ENCODE measurements at regions not wholly inside any gene's neighbourhood (a gene's known extent, or its start where the extent isn't known, plus 50 kb on each side); places are given as distances from the start of the nearest gene placed in this dataset.

GRCh38 chr3:177476921-177477435 lies 279.7 kb upstream of the TBL1XR1 start:
- no peak for DNase-seq (ENCODE audit: low read depth)
- H3K4me3 ChIP-seq (ENCODE audit: low read depth, low read length), result no peak overlapping the region
- TF ChIP-seq CTCF (IDR thresholded peaks at IDR 0.05; ENCODE audit: low read depth, low read length) (no peak), POLR2A (IDR thresholded peaks at IDR 0.05; ENCODE audit: extremely low read depth, insufficient read length) (no peak), MYC (IDR thresholded peaks at IDR 0.05; ENCODE audit: low read depth, low read length) (no peak), MAX (IDR thresholded peaks at IDR 0.05; ENCODE audit: low read depth, low read length) (no peak)

GRCh38 chr3:177478170-177478867 lies 281.0 kb upstream of the TBL1XR1 start:
- H3K4me3 ChIP-seq (ENCODE audit: low read depth, low read length), result no peak overlapping the region
- no peak for DNase-seq (ENCODE audit: low read depth)
- TF ChIP-seq MAX (IDR thresholded peaks at IDR 0.05; ENCODE audit: low read depth, low read length) (no peak), MYC (IDR thresholded peaks at IDR 0.05; ENCODE audit: low read depth, low read length) (no peak), CTCF (IDR thresholded peaks at IDR 0.05; ENCODE audit: low read depth, low read length) (no peak), POLR2A (IDR thresholded peaks at IDR 0.05; ENCODE audit: extremely low read depth, insufficient read length) (no peak)

- no peak overlapping the region for H3K4me3 ChIP-seq (ENCODE audit: low read depth, low read length)
- TF ChIP-seq CTCF (IDR thresholded peaks at IDR 0.05; ENCODE audit: low read depth, low read length) (no peak), MAX (IDR thresholded peaks at IDR 0.05; ENCODE audit: low read depth, low read length) (no peak), POLR2A (IDR thresholded peaks at IDR 0.05; ENCODE audit: extremely low read depth, insufficient read length) (no peak), MYC (IDR thresholded peaks at IDR 0.05; ENCODE audit: low read depth, low read length) (no peak)
- DNase-seq (ENCODE audit: low read depth), result no peak
Observed at GRCh38 chr3:177479630-177480029, 282.3 kb upstream of the TBL1XR1 start.

GRCh38 chr3:177481329-177481728 lies 284.0 kb upstream of the TBL1XR1 start:
- TF ChIP-seq MYC (IDR thresholded peaks at IDR 0.05; ENCODE audit: low read depth, low read length), result no peak
- TF ChIP-seq POLR2A (IDR thresholded peaks at IDR 0.05; ENCODE audit: extremely low read depth, insufficient read length), result no peak
- no peak for TF ChIP-seq CTCF (IDR thresholded peaks at IDR 0.05; ENCODE audit: low read depth, low read length)
- H3K4me3 ChIP-seq (ENCODE audit: low read depth, low read length), result no peak overlapping the region
- DNase-seq (ENCODE audit: low read depth), result peak; percentile 56

- DNase-seq (ENCODE audit: low read depth), result no peak
- TF ChIP-seq CTCF (IDR thresholded peaks at IDR 0.05; ENCODE audit: low read depth, low read length) (no peak), MYC (IDR thresholded peaks at IDR 0.05; ENCODE audit: low read depth, low read length) (no peak), POLR2A (IDR thresholded peaks at IDR 0.05; ENCODE audit: extremely low read depth, insufficient read length) (no peak), MAX (IDR thresholded peaks at IDR 0.05; ENCODE audit: low read depth, low read length) (no peak)
- no peak overlapping the region for H3K4me3 ChIP-seq (ENCODE audit: low read depth, low read length)
Observed at GRCh38 chr3:177482048-177482691, 284.9 kb upstream of the TBL1XR1 start.
